ENCODE measurements at regions not wholly inside any gene's neighbourhood (a gene's known extent, or its start where the extent isn't known, plus 50 kb on each side); places are given as distances from the start of the nearest gene placed in this dataset.

DNA sequence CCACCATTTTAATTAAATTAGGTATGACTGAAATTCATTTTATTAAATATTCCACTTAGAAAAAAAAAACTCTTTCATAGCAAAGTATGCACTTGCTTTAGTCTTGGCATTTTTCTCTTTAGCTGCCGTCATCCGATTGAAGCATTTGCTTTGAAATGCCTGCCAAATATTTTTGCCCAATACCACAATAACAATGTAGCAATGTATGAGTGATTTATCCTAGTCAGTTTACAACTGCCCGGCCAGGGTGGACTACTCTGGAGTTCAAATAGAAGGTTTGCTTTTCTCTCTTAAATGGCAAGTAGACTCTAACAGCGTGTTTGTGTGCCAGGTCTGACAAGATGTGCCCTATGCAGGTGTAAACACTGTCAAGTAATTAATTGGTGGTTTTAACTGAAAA is 675.3 kb upstream of the SGCG start:
- no peak for DNase-seq (ENCODE audit: low spot score)

GRCh38 chr13:22506096-22506691 is 674.6 kb upstream of the SGCG start:
- no peak for DNase-seq (ENCODE audit: low spot score)

GRCh38 chr13:22517544-22517943 is 663.2 kb upstream of the SGCG start:
- DNase-seq (ENCODE audit: low spot score) = no peak

- DNase-seq (ENCODE audit: low spot score) = no peak
Measured at GRCh38 chr13:22536851-22537250, 643.9 kb upstream of the SGCG start.

DNA sequence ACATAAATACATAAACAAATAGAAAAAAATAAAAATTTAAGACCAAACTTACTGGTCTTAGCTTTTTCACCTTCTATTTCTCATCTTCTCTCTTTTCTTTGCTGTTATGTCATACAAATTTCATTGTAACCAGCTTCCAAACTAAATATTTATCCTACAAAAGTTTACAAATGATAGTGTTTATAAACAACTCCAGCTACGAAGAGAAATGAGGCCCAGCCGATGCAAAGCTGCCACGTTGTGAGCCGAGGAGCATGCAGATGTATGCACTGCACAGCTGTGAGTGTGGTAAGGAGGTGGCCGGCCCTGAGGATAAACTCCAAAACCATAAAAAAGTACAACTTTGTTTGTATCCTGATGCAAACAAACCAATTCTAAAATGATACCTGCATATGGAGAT is 642.4 kb upstream of the SGCG start:
- DNase-seq (ENCODE audit: low spot score) = no peak

DNA sequence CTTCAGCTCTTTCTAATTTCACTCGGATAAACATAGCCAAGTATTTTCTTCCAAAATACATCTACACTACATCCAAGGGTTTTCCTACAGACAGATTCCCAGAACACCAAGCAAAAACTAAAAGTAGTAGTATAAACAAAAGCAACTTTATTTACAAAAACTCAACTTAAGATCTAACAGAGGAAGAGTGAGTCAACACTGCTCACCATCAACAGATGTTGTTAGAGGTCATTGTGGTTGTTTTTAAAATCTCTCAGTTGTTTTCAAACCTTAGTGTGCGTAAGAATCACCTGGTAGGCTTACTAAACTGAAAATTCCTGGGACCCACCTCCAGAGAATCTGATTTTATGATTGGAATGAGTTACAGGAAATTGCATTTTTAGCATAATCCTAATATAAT is 631.7 kb upstream of the SGCG start:
- no peak for DNase-seq (ENCODE audit: low spot score)

- DNase-seq (ENCODE audit: low spot score) = no peak
Measured at GRCh38 chr13:22561581-22561980, 619.2 kb upstream of the SGCG start.

- DNase-seq (ENCODE audit: low spot score) = no peak
Measured at GRCh38 chr13:22562116-22562515, 618.7 kb upstream of the SGCG start.

GRCh38 chr13:22563272-22563671 is 617.5 kb upstream of the SGCG start:
- no peak for DNase-seq (ENCODE audit: low spot score)

DNA sequence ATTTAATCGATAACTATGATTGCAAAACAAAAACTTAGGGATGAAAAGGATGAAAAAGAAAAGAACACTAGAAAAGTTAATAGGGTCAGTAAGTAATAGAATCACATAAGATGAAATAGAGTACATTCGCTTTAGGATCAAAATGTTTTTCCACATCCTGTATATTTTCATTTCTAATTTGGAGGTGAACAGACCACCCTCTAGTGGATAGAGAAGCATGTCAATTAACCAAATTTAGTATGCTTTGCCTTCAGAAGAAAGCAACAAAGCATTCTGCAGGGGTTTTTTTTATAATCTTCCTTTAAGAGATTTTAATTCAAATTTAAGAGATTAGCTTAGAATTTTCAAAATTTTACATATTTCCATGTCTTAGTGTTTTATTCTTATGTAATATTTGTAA is 611.0 kb upstream of the SGCG start:
- no peak for DNase-seq (ENCODE audit: low spot score)

DNA sequence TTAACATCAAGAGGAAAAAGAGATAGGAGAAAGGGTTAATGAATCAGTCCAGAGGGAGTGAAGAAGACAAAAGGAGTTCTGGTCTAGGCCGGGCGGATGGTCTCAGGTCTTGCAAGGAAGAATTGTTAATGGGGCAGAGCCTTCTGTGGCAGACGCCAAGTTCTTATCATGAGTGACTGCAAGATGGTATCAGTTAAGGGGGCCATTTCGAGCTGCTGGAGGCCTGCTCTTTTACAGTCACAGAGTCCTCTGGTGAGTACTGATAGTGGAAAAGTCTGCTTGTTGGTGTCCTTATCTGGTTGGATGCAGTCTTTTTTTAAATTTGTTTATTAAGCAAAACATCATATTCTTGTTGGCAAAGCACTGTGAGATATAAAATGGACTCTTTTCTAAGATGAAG is 590.9 kb upstream of the SGCG start:
- DNase-seq (ENCODE audit: low spot score) = no peak

- no peak for DNase-seq (ENCODE audit: low spot score)
Measured at GRCh38 chr13:22592515-22592914, 588.3 kb upstream of the SGCG start.

- no peak for DNase-seq (ENCODE audit: low spot score)
Measured at GRCh38 chr13:22594041-22594440, 586.7 kb upstream of the SGCG start.

DNA sequence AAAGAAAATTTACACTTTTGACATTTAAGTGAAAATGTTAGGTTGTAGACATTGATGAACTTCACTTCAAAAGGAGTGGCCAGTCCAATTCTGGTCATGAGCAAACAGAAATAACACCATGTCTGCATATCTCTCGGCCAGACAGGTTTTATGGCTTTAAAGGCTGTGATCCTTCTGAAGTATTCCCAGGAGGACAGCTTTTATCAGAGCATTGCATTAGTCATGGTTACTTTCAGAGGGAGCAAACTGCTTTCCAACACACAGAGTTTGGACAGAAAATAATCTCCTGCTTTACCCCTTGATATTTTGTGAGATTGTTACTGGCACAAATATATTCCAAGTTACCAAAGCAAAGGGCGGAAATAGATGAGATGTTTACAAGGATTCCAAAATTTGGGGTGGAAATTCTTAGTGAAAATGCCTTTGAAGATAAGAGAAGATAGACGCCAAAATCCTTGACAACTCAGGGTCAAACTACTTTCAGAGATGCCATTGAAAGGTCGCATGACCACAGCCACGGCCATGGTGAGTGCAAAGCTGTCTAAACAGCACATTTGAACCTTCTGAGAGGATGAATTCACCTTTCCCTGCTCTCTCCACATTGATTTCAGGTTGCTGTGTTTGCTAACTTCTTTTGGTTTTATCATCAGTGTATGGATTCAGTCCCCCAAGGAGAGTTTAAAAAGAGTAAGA is 584.5 kb upstream of the SGCG start:
- DNase-seq (ENCODE audit: low spot score) = no peak

GRCh38 chr13:22599156-22599555 is 581.6 kb upstream of the SGCG start:
- DNase-seq (ENCODE audit: low spot score) = no peak

DNA sequence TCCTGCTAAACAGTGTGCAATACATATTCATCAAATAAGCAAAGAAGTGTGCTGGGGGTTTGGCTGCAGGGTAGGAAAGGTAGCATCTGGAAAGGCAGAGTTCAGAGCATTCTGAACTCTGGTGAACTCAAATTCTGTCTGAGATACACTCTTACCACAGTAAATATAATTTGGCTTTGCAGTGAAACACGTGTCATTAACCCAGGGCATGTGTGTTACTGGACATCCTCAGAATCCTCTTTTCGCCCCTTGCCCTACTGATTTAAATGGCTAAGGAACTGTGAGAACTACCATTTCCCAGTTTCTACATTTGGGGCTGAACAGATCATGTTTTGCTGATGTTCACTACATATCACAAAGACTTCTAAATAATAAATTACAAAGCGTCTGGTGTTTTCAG is 562.8 kb upstream of the SGCG start:
- DNase-seq (ENCODE audit: low spot score) = no peak

GRCh38 chr13:22625691-22626090 is 555.1 kb upstream of the SGCG start:
- DNase-seq (ENCODE audit: low spot score) = no peak

- no peak for DNase-seq (ENCODE audit: low spot score)
Measured at GRCh38 chr13:22629374-22629773, 551.4 kb upstream of the SGCG start.

DNA sequence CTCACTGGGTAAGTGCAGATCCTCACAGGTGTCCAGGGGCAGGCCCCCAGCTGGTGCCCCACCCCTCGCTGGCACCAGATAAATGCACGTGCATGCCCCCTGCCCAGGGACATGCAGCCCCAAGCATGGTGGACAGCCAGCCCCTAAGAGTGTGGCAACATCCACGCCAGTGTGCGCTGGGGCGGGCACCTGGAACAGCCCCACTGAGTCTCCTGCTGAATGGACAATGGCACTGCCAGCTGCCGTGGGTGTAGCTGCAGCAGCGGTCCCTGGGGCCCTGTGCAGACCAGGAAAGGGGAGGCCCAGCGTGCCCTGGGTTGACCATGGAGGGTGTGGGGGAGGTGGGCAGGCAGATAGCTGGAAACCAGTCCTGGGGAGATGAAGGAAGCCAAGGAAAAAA is 538.7 kb upstream of the SGCG start:
- DNase-seq (ENCODE audit: low spot score) = no peak

- no peak for DNase-seq (ENCODE audit: low spot score)
Measured at GRCh38 chr13:22644941-22645340, 535.8 kb upstream of the SGCG start.

DNA sequence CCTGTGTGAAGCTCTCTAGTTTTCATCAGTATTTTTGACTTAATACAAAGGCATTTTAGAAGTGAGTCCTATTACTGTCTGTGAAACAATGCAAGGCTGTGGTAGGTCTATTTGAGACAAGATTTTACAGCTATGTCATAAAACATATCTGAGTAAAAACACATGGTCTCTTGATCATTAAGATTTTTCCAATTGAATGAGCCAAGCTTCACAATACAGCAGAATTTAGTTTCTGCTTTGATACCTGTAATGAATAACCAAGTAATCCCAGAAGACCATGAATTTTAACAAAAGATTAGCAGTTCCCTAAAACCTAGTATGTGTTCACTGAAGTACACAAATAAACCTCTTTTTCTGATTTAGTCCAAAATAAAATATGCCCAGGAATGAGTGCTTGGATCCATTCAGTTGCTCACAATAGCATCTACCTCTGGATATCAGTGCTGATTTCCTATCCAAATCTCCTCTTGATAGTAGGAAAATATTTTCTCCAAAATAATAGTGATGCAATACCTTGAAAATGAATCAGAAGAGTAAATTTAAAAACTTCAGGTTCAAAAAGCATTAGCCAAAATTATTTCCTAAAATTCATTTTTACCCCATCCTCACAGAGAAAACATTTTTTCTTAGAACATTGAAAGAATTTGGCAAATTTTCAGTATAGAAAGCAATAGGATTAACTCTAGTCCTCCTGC is 533.5 kb upstream of the SGCG start:
- DNase-seq (ENCODE audit: low spot score) = no peak

- no peak for DNase-seq (ENCODE audit: low spot score)
Measured at GRCh38 chr13:22648320-22648801, 532.4 kb upstream of the SGCG start.

- no peak for DNase-seq (ENCODE audit: low spot score)
Measured at GRCh38 chr13:22652796-22653195, 528.0 kb upstream of the SGCG start.

Measured in pons (tissue), 1 donor.